ENCODE measurements at regions not wholly inside any gene's neighbourhood (a gene's known extent, or its start where the extent isn't known, plus 50 kb on each side); places are given as distances from the start of the nearest gene placed in this dataset.

DNA sequence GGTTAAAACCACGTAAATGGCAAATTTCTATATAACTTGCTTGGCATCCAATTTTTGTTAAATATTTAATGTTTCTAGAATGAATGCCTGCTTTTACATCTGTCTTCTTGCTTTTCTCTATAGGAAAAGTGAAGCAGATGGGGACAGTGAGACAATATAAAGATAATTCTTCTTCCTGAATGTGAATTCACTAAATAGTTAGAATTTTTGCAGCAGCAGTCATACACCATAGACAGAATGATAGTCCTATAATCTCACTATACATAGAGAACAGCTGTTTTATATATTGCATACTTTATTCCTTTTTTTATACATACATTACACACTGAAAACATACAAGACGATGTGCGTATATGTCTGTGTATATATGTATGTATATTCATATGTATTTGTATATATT, 1127.3 kb downstream of the PCDH9 start:
- TF ChIP-seq, protein P1, sequence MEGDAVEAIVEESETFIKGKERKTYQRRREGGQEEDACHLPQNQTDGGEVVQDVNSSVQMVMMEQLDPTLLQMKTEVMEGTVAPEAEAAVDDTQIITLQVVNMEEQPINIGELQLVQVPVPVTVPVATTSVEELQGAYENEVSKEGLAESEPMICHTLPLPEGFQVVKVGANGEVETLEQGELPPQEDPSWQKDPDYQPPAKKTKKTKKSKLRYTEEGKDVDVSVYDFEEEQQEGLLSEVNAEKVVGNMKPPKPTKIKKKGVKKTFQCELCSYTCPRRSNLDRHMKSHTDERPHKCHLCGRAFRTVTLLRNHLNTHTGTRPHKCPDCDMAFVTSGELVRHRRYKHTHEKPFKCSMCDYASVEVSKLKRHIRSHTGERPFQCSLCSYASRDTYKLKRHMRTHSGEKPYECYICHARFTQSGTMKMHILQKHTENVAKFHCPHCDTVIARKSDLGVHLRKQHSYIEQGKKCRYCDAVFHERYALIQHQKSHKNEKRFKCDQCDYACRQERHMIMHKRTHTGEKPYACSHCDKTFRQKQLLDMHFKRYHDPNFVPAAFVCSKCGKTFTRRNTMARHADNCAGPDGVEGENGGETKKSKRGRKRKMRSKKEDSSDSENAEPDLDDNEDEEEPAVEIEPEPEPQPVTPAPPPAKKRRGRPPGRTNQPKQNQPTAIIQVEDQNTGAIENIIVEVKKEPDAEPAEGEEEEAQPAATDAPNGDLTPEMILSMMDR (IDR thresholded peaks at IDR 0.05) = no peak
- TF ChIP-seq POLR2A (IDR thresholded peaks at IDR 0.05) = no peak

Data from prostate gland (tissue), 2 donors.